Spleen (tissue), 7 donors: ENCODE measurements at regions not wholly inside any gene's neighbourhood (a gene's known extent, or its start where the extent isn't known, plus 50 kb on each side); places are given as distances from the start of the nearest gene placed in this dataset.

Experiments
- POLR2A ChIP-seq, 3 donors: fragments of 450-650 bp; IDR thresholded peaks; one replicate each; pipeline ENCODE4 v1.5.1; 2017; ENCODE audit warnings: antibody characterized with exemption in 3 of 3, mild to moderate bottlenecking in 1 of 3
- POLR2AphosphoS5 ChIP-seq, 3 donors: sonication (generic); formaldehyde crosslinking; IDR thresholded peaks; one replicate each; pipeline ENCODE4 v1.5.1; 2017; ENCODE audit warnings: antibody characterized with exemption in 3 of 3
- TF ChIP-seq, protein P1 (sequence below), 11 experiments: fragments of 200-600 bp in 7 of 11; fragments of 450-650 bp in 4 of 11; sonication (generic) in 4 of 11; IDR thresholded peaks in 8 of 11; conservative IDR thresholded peaks in 3 of 11; 1 replicate in 7 of 11; 2 replicates in 4 of 11; pipeline versions ENCODE4 v1.4.0 to v1.8.0; 2016 to 2021; ENCODE audit warnings: antibody characterized with exemption in 11 of 11, inconsistent platforms in 4 of 11, mild to moderate bottlenecking in 1 of 11
- donor health status: DM: no; HTN: no; CAD: no; lungs with moderate emphysema.
- donor health status: DM: no; HTN: no; CAD: no.
- donor health status: DM: no; HTN: no; CAD: no.

DNA sequence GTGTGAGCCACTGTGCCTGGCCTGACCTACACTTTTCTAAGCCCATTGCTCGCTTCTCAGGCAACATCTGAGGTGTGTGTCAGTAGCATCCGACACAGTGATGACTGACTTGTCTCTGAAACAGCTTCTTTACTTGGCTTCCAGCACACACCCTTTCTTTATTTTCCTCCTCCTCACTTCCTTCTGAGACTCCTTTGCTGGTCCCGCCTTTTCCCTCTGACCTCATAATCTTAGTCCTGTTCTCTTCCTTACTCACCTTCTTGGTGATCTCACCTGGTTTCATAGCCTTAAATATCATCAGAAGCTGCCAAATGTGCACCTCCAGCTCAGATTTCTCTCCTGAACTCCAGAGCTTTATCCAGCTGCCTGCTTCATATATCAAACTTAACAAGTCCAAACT is 66.6 kb upstream of the PELI1 start:
- no peak for TF ChIP-seq POLR2A (IDR thresholded peaks at IDR 0.05)
- TF ChIP-seq, protein P1, sequence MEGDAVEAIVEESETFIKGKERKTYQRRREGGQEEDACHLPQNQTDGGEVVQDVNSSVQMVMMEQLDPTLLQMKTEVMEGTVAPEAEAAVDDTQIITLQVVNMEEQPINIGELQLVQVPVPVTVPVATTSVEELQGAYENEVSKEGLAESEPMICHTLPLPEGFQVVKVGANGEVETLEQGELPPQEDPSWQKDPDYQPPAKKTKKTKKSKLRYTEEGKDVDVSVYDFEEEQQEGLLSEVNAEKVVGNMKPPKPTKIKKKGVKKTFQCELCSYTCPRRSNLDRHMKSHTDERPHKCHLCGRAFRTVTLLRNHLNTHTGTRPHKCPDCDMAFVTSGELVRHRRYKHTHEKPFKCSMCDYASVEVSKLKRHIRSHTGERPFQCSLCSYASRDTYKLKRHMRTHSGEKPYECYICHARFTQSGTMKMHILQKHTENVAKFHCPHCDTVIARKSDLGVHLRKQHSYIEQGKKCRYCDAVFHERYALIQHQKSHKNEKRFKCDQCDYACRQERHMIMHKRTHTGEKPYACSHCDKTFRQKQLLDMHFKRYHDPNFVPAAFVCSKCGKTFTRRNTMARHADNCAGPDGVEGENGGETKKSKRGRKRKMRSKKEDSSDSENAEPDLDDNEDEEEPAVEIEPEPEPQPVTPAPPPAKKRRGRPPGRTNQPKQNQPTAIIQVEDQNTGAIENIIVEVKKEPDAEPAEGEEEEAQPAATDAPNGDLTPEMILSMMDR (IDR thresholded peaks at IDR 0.05 in 8 of 11, conservative IDR thresholded peaks at IDR 0.05 in 3 of 11) = no peak
- no peak for TF ChIP-seq POLR2AphosphoS5 (IDR thresholded peaks at IDR 0.05)
